Activated naive CD8-positive, alpha-beta T cell treated with anti-CD3 and anti-CD28 coated beads for 36 hours (primary cell): ENCODE measurements at regions not wholly inside any gene's neighbourhood (a gene's known extent, or its start where the extent isn't known, plus 50 kb on each side); places are given as distances from the start of the nearest gene placed in this dataset.
A peak's percentile ranks its signal among the peaks of the same experiment; 100 is the strongest.
"Not testable (repeated sequence)": the region's sequence is repeated elsewhere in the genome, so short reads cannot be mapped to it uniquely, and the experiment has no call there.

ENCODE experiments used
- DNase-seq: peaks from one replicate; pipeline ENCODE4 v3.0.0; 2021
- H3K27ac Mint-ChIP-seq: one replicate; pipeline ENCODE4 v1.8.0; 2022; ENCODE audit warnings: mild to moderate bottlenecking, moderate library complexity, mixed read lengths
- H3K27me3 Mint-ChIP-seq: one replicate; pipeline ENCODE4 v1.8.0; 2022; ENCODE audit warnings: mild to moderate bottlenecking, mixed read lengths
- H3K36me3 Mint-ChIP-seq: one replicate; pipeline ENCODE4 v1.8.0; 2021; ENCODE audit warnings: mild to moderate bottlenecking, mixed read lengths
- H3K4me1 Mint-ChIP-seq: one replicate; pipeline ENCODE4 v1.8.0; 2021; ENCODE audit warnings: mixed read lengths
- H3K4me3 Mint-ChIP-seq: one replicate; pipeline ENCODE4 v1.8.0; 2022; ENCODE audit warnings: mild to moderate bottlenecking, moderate library complexity, mixed read lengths
- H3K9me3 Mint-ChIP-seq: one replicate; pipeline ENCODE4 v1.8.0; 2022; ENCODE audit warnings: mixed read lengths

DNA sequence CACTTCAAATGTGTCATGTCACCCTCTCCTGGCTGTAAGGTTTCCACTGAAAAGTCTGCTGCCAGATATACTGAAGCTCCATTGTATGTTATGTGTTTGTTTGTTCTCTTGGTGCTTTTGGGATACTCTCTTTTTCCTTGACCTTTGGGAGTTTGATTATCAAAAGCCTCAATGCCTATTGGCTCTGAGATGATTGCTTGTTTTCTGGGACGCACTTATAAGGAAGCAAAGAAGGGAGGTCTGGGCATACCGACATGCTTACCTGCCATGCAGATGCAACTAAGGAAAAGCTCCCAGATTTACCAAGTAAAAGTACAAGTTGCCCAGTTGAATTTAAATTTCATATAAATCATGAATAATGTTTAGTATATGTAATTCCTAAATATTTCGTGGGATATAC is 145.3 kb downstream of the SYT15 start:
- H3K36me3 Mint-ChIP-seq, H3K9me3 Mint-ChIP-seq, H3K27ac Mint-ChIP-seq, DNase-seq, H3K4me1 Mint-ChIP-seq, H3K4me3 Mint-ChIP-seq: not testable (repeated sequence)
- H3K27me3 Mint-ChIP-seq: peaks cover 16% of the 10 kb centered on the region

GRCh38 chr10:46728359-46728758 is 149.4 kb downstream of the SYT15 start:
- not testable (repeated sequence) for H3K9me3 Mint-ChIP-seq, DNase-seq, H3K36me3 Mint-ChIP-seq, H3K27ac Mint-ChIP-seq, H3K4me3 Mint-ChIP-seq, H3K4me1 Mint-ChIP-seq
- peaks cover 16% of the 10 kb centered on the region for H3K27me3 Mint-ChIP-seq

DNA sequence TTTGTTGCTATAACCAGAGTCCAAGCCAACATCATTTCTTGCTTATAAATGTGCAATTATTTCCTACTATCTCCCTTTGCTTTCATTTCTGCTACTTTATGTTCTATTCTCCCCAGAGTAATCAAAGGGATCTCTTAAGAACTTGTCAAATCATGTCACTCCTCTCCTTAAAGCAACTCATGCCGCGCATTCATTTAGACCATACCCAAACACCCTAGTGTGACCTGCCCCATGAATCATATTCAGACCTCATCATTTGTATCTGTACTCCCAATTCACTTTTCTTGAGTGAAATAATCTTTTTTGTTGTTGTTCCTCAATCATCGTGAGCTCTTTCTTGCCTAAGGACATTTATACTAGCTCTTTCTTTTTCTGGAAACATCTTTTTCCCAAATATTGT is 151.8 kb downstream of the SYT15 start:
- not testable (repeated sequence) for H3K9me3 Mint-ChIP-seq, DNase-seq, H3K27me3 Mint-ChIP-seq, H3K36me3 Mint-ChIP-seq, H3K27ac Mint-ChIP-seq, H3K4me1 Mint-ChIP-seq, H3K4me3 Mint-ChIP-seq

DNA sequence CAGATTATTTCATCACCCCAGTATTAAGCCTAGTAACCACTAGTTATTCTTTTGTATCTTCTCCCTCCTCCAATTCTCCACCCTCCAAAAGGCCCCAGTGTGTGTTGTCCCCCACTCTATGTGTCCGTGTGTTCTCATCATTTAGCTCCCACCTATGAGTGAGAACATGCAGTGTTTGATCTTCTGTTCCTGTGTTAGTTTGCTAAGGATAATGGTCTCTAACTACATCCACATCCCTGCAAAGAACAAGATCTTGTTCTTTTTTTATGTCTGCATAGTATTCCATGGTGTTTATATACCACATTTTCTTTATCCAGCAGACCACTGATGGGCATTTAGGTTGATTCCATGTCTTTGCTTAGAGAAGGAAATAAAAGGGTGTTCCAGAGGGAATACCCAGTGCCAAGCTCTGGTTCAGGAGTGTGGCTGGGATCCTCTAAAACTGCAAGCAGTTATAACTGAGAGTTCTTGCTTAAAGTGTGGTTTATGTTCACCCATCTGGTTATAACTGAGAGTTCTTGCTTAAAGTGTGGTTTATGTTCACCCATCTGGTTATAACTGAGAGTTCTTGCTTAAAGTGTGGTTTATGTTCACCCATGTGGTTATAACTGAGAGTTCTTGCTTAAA is 154.8 kb downstream of the SYT15 start:
- not testable (repeated sequence) for H3K9me3 Mint-ChIP-seq, H3K4me1 Mint-ChIP-seq, H3K27me3 Mint-ChIP-seq, DNase-seq, H3K36me3 Mint-ChIP-seq, H3K4me3 Mint-ChIP-seq, H3K27ac Mint-ChIP-seq

DNA sequence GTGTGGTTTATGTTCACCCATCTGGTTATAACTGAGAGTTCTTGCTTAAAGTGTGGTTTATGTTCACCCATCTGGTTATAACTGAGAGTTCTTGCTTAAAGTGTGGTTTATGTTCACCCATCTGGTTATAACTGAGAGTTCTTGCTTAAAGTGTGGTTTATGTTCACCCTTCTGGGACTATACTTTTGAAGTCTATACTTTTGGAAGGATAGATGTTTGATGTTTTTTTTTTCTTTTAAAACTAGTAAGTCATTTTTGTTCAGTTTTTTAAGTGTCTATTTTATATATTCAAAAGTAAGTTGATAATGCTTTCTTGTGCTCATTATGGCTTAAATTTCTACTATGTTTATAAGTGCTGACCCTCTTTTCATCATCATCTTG is 155.3 kb downstream of the SYT15 start:
- not testable (repeated sequence) for H3K9me3 Mint-ChIP-seq

DNA sequence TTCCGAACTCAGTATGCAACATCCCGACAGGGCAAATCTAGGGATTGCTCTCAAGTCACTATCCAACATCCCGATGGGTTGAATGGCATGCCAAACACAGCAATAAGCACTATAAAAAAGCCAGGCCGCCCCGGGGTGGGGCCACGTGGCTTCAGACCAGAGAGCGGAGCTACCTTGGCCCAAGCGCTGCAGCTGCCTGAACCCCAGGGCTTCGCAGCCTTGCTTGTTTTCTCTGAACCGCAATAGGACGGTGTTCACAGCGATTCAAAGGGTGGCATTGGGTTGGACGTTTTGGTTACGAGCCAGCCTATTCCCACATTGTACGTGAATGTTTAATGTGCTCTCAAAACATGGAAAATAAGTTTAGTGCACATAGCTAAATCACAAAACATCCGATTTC is 161.0 kb downstream of the SYT15 start:
- H3K27ac Mint-ChIP-seq, H3K9me3 Mint-ChIP-seq, H3K27me3 Mint-ChIP-seq, H3K4me3 Mint-ChIP-seq, H3K4me1 Mint-ChIP-seq, DNase-seq, H3K36me3 Mint-ChIP-seq: not testable (repeated sequence)

More for the DNA sequence above, 155.3 kb downstream of the SYT15 start:
- H3K27me3 Mint-ChIP-seq, H3K4me3 Mint-ChIP-seq, DNase-seq, H3K4me1 Mint-ChIP-seq, H3K36me3 Mint-ChIP-seq, H3K27ac Mint-ChIP-seq: not testable (repeated sequence)

DNA sequence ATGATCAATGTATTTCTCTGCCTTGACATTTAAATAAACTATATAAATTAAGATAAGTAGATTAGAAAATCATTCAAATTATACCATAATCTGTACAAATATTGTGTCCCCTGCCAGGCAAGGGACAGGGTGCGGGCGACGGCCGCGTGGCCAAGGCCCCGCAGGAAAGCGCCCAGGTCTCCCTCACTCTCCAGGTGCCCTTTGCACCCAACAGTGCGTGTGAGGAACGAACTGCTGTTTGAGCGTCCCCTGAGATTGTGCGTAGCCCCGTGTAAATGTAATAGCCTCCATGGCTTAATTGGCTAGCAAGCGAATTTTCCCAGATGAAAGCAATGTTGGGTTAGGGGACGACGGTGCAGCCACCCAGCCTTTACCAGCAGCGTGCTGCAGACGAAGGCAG is 161.4 kb downstream of the SYT15 start:
- not testable (repeated sequence) for H3K4me1 Mint-ChIP-seq, H3K4me3 Mint-ChIP-seq, H3K27me3 Mint-ChIP-seq, DNase-seq, H3K36me3 Mint-ChIP-seq, H3K9me3 Mint-ChIP-seq, H3K27ac Mint-ChIP-seq

DNA sequence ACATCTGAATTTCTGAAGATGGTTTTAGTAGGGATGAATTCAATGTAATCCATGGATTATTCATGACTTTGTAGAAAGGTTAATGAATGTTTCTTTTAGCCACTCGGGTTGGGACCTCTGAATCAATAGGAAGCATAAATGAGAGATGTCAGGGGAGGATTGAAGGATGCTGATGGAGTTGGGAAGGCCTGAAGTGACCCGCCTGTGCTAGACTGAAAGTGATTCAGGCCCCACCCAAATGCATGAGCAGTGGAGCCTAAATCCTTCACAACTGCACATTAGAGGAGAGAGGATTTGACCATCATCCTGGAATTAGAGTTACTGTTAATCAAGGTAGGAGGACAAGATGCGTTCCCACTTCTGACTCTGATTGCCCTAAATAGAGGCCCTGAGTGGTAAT is 162.2 kb upstream of the PTPN20 start:
- not testable (repeated sequence) for DNase-seq, H3K27ac Mint-ChIP-seq, H3K9me3 Mint-ChIP-seq, H3K4me3 Mint-ChIP-seq, H3K4me1 Mint-ChIP-seq, H3K36me3 Mint-ChIP-seq
- H3K27me3 Mint-ChIP-seq: peaks cover 11% of the 10 kb centered on the region

DNA sequence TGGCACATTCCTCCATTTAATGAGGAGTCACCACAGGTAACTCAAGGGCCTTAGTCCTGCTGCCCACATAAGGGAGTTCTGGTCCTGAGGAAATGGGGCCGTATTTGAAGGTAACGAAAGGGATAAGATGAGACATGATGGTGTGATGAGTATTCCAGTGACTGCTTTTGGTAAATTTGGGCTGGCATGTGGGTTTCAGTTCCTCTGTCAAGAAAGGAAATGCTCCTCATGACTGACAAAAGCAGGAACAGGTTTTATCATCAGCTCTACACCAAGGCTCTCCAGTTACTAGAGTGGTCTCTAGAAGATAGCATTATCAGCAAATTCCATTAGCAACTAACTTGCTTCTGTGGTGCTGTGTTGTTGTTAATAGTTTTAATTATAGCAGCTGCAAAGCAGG is 161.8 kb upstream of the PTPN20 start:
- H3K27ac Mint-ChIP-seq, H3K36me3 Mint-ChIP-seq, H3K4me3 Mint-ChIP-seq, H3K4me1 Mint-ChIP-seq, H3K9me3 Mint-ChIP-seq, DNase-seq: not testable (repeated sequence)
- peaks cover 11% of the 10 kb centered on the region for H3K27me3 Mint-ChIP-seq

DNA sequence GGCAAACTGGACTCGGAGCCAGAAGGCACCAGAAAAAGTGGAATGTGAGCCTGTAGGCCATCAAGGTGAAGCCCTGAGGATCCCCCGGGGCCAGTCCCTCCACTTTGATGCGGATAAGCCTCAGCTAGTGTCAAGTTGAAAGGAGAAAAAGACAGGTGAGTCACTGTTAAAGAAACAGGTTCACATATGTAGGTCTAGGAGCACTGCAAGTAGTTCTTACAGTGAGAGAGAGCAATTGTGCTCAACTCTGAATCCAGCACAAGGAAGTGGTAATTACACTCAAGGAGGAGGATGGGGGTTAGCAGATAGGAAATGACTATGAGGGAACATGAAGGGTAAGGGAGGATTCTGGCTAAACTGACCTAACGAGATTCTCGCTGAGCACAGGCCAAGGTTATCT is 157.5 kb upstream of the PTPN20 start:
- not testable (repeated sequence) for H3K27ac Mint-ChIP-seq, H3K36me3 Mint-ChIP-seq, H3K4me3 Mint-ChIP-seq, H3K4me1 Mint-ChIP-seq, H3K9me3 Mint-ChIP-seq, H3K27me3 Mint-ChIP-seq, DNase-seq

DNA sequence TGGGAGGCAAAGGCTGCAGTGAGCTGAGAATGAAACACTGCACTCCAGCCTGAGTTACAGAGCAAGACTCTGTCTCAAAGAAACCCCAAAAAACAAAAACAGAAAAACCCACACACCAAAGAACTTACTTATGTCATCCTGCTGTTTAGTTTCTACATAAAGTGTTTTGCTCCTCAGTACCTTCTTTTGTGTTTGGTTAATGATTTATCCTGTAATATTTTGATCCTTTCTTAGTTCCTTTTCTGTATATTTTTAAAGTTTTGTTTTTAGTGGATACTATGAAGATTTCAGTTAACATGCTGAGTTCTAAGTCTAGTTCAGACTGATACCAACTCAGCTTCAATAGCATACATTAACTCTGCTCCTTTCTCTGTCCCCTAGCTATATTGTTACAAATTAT is 149.8 kb upstream of the PTPN20 start:
- not testable (repeated sequence) for H3K27ac Mint-ChIP-seq, H3K9me3 Mint-ChIP-seq, H3K4me3 Mint-ChIP-seq, H3K4me1 Mint-ChIP-seq, H3K36me3 Mint-ChIP-seq, DNase-seq, H3K27me3 Mint-ChIP-seq

- not testable (repeated sequence) for H3K27me3 Mint-ChIP-seq, H3K36me3 Mint-ChIP-seq, H3K4me1 Mint-ChIP-seq, H3K27ac Mint-ChIP-seq, H3K9me3 Mint-ChIP-seq, H3K4me3 Mint-ChIP-seq, DNase-seq
These were observed 142.5 kb upstream of the PTPN20 start for GRCh38 chr10:46768515-46769291.

- not testable (repeated sequence) for H3K4me1 Mint-ChIP-seq, H3K36me3 Mint-ChIP-seq, DNase-seq, H3K27me3 Mint-ChIP-seq, H3K9me3 Mint-ChIP-seq, H3K4me3 Mint-ChIP-seq, H3K27ac Mint-ChIP-seq
These were observed 137.9 kb upstream of the PTPN20 start for GRCh38 chr10:46773178-46773896.

DNA sequence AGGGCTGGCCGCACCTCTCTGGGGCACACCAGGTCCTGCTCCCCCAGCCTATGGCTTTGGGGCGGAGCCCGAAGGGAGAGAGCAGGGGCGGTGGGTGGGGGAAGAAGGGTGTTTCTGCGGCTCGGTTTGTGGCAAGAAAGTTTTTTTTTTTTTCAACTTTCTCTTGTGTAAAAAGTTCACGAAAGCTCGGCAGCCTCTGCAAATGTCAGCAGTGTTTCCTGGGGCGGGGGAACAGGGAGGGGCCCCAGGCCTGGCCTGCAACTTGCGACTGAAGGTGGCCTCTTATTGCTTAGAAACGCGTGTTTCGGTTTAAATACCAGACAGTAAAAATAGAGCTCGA is 137.4 kb upstream of the PTPN20 start:
- not testable (repeated sequence) for H3K36me3 Mint-ChIP-seq, H3K4me1 Mint-ChIP-seq, H3K4me3 Mint-ChIP-seq, H3K27ac Mint-ChIP-seq, H3K9me3 Mint-ChIP-seq, H3K27me3 Mint-ChIP-seq
- peak; percentile 49 for DNase-seq

DNA sequence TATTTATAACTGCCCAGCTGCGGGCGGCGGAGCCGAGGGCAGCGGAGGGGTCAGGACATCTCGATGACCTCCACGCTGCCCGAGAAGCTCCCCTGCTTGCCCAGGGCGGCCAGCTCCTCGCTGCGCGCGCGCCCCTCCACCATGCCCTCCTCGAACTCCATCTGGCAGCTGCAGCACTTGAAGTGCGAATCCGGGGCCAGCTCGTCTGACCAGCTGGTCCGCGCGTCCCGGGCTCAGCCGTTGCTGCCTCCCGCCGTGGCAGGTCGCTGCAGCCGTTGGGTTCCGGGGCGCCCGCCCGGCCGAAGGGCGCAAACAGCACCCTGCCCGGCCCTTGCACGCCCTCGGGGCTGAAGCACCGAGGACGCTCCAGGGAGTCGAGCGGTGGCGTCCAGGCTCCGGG is 136.9 kb upstream of the PTPN20 start:
- H3K4me1 Mint-ChIP-seq: not testable (repeated sequence)

More for the DNA sequence above, 136.9 kb upstream of the PTPN20 start:
- H3K4me3 Mint-ChIP-seq, DNase-seq, H3K9me3 Mint-ChIP-seq, H3K27me3 Mint-ChIP-seq, H3K27ac Mint-ChIP-seq, H3K36me3 Mint-ChIP-seq: not testable (repeated sequence)
